Dedifferentiated amniotic fluid mesenchymal stem cell (primary cell): ENCODE measurements at regions not wholly inside any gene's neighbourhood (a gene's known extent, or its start where the extent isn't known, plus 50 kb on each side); places are given as distances from the start of the nearest gene placed in this dataset.
"Not testable (repeated sequence)": the region's sequence is repeated elsewhere in the genome, so short reads cannot be mapped to it uniquely, and the experiment has no call there.

ENCODE experiments used
- DNase-seq: peaks from one replicate; pipeline ENCODE4 v3.0.0-alpha.2; 2016; ENCODE audit errors: extremely low spot score

DNA sequence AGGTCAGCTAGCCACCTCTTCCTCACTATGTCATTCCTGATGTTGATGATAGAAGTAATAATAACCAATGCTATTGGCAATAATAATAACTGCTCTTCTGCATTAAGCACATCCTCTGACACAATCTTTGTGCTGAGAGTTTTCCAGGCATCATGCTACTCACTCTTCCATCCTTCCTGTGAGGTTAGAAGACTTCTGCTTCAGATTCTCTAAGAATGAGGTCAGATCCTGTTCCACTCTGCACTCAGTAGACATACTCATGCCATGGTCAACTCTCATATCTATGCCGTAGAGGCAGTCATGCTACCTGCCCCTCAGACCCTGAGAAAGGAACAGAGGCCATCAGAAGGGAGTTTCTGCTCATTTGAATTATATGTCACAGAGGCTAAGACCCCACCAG lies 98.1 kb upstream of the TOP1 start:
- DNase-seq = no peak

DNA sequence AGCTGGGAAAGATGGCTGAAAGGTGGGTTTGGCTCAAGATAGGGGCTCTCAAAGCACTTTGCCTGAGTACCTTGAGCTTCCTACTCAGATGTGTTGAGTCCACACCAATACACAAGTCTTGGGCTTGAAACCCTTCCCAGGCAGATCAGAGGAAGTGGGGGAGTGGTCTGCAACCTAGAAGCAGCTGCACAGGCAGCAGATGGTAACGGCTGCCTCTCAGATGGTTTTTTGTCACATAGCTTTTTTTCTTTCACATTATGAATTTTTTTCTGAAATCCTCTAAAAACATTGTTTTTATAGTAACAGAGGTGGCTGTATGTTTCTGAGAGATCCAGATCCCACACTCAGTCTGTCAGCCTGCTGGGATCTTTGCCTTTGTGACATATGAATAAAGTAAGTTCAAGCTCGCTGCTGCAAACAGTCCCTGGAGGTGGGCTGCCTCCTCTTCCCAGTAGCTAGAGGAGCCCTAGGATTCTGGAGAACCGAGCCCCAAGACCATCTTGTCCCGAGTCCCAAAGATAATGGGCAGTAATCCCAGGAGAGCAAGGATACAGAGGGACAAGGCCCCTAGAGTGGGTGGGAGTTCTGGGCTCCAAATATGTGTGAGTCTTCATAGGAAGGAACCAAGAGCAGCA lies 97.1 kb upstream of the TOP1 start:
- DNase-seq = no peak

- no peak for DNase-seq
Observed at GRCh38 chr20:40932436-40932835, 96.2 kb upstream of the TOP1 start.

GRCh38 chr20:40933758-40934157 lies 94.9 kb upstream of the TOP1 start:
- DNase-seq = no peak

- no peak for DNase-seq
Observed at GRCh38 chr20:40938020-40938419, 90.6 kb upstream of the TOP1 start.

GRCh38 chr20:40939667-40940066 lies 89.0 kb upstream of the TOP1 start:
- DNase-seq = no peak

DNA sequence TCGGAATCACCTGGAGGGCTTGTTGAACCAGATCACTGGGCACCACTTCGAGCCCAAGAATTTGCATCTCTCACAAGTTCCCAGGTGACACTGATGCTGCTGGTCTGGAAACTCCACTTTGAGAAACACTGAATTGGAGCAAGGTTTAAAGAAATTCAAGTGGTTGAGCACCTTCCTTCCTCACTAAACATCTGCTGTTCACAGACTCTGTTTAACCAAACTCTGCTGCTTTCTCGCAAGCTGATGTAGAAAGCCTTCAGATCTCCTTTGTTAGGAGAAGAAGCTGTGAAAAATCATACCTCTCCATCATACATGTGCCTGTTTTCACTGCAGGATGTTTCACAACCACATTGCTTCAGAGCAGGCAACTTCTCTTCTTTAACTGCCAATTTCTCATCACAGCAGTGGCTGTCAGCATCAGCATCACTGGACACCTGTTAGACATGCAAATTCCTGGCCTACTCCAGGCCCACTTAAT lies 87.5 kb upstream of the TOP1 start:
- DNase-seq = no peak

GRCh38 chr20:40942006-40942405 lies 86.6 kb upstream of the TOP1 start:
- DNase-seq = no peak

- no peak for DNase-seq
Observed at GRCh38 chr20:40942775-40943174, 85.8 kb upstream of the TOP1 start.

DNA sequence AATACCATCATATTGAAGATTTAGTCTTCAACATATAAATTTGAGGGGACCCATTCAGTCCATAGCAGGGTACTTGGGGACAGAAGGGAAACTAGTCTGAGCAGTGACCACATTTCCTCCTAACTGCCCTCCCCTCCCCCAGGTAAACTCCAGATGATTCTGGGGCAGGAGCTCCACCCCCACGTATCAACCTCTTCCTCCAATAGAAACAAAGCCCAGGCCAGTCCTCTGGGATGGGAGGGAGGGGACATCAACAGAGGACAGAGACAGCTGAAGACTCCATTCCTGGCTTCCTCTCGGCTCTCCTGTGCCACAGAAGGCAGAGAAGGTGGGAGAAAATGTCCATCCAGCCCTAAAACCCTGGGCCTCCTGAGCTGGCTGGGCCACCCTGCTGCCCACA lies 85.0 kb upstream of the TOP1 start:
- no peak for DNase-seq

- no peak for DNase-seq
Observed at GRCh38 chr20:40945189-40945588, 83.4 kb upstream of the TOP1 start.

- DNase-seq = peak; percentile 34
Observed at GRCh38 chr20:40945754-40946450, 82.7 kb upstream of the TOP1 start.

DNA sequence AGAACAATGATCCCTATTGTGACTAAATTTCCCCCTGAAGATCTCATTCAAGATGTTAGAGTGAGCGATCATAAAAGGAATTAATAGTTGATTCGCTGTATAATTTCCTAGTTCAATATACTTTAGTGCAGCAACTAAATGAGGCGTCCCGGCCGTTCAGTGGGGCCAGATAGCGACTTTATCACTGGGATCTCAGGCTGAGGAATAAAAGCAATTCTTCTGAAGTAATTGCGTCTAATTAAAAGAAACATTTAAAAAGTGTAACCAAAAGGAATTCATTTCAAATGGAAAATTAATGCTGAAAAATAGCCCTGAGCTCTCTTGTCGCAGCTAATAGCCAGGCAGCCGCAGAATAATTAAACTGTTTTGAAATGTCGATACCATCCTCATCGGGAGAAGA lies 82.2 kb upstream of the TOP1 start:
- DNase-seq = no peak

GRCh38 chr20:40948465-40949267 lies 80.0 kb upstream of the TOP1 start:
- DNase-seq = no peak

- no peak for DNase-seq
Observed at GRCh38 chr20:40949346-40949745, 79.3 kb upstream of the TOP1 start.

DNA sequence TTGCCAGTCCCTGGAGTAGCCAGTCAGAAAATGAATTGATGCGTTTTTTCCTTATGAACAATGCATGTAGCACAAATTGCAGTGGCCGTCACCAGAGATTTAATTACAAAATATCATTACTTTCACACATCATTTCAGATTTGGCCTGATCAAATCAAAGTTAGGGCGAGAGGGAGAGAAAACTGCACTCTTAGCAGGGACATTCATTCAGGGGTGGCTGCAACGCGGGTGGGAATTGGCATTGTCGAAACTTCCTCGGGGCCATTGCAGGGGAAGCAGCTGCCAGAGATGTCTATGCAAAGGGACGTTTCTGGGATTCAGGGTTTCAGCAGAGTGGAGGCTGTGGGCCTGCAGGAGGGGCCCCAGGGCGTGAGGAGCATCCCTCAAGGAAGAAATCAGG lies 76.5 kb upstream of the TOP1 start:
- no peak for DNase-seq

DNA sequence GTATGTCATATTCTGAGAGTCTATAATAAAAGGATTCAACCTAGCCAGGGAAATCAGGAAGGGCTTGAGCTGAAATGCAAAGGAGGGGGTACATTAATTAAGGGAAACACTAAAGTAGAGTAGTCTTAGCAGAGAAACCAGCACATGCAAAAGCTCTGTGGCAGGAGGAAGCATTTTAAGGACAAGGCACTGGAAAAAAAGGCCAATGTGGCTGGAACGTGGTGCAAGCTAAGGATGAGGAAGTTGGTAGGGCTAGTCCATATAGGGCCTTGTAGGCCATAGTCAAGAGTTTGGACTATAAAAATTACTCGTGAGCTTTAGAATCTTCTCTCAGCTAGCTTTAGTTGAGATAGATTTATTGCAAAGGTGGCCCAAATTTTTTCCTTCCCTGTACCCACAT lies 75.2 kb upstream of the TOP1 start:
- DNase-seq = no peak

GRCh38 chr20:40953856-40954255 lies 74.8 kb upstream of the TOP1 start:
- DNase-seq = no peak

- no peak for DNase-seq
Observed at GRCh38 chr20:40954521-40955165, 74.0 kb upstream of the TOP1 start.

DNA sequence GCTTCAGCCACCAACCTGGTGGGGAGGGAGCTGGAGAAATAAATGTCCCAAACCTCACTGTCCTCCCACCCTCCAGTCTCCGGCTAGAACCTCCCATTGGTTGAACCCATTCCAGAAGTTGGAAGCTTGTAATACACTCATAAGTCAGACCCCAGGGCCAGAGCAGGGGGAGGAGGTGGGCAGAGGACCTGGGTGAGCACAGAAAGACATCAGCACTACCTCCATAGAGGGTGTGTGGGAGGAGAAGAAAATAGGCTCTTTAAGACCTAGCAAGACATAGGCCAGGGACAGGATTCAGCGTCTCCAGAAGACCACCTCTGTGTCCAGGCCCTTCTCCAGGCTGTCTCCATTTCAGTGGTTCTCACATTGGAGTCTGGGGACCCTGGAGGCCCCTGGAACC lies 73.3 kb upstream of the TOP1 start:
- DNase-seq = no peak

DNA sequence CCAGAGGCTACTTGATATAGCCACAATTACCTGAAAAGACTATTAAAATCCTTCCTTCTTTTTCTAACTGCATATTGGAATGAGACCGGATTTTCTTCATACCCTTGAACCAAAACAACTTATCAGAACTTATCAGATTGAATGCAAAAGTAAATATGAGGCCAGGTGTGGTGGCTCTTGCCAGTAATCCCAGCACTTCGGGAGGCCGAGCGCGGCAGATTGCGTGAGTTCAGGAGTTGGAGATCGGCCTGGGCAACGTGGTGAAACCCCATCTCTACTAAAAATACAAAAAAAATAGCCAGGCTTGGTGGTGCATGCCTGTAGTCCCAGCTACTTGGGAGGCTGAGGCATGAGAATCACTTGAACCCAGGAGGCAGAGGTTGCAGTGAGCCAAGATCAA lies 72.8 kb upstream of the TOP1 start:
- not testable (repeated sequence) for DNase-seq

DNA sequence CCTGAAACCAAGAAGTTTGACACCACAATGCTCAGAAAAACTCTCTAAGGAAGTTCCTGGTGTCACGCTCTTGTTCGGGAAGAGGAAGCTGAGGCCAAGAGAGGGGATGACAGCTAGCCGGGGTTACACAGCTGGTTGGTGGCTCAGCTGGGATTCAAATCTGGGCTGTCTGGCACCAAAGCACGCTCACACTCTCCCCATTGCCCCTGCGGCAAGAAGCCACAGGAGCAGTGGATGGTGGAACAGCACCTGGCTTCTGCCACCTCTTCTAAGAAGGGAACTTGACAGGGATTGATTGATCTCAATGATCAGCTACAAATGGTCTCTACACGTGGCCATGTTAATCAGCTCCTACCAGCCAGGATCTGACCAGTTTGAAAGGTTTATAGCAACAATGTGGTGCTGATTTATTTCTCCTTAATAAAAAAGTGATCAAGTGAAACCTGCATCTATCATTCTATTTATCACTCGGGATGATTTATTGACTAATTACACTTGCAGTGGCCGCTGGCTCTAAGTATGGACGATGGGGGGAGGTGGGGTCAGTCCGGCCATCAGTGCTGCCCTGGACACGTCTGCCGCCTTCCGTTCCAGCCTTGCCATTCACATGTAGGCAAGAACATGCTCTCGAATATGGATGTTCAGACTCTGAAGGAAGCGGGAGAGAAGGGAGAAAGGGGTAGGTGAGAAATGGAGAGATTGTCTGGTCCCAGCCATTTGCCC lies 71.9 kb upstream of the TOP1 start:
- no peak for DNase-seq
